CD8-positive, alpha-beta memory T cell (primary cell): ENCODE measurements at regions not wholly inside any gene's neighbourhood (a gene's known extent, or its start where the extent isn't known, plus 50 kb on each side); places are given as distances from the start of the nearest gene placed in this dataset.
"Not testable (repeated sequence)": the region's sequence is repeated elsewhere in the genome, so short reads cannot be mapped to it uniquely, and the experiment has no call there.

Experiments used
- CTCF ChIA-PET: fragments of 350-600 bp; sonication (Branson Sonifier 250); formaldehyde crosslinking; loops from one replicate; lab custom pipeline; 2021; ENCODE audit warnings: antibody characterized with exemption; lab: Charles Lee
- POLR2A ChIA-PET: fragments of 350-600 bp; sonication (Branson Sonifier 250); formaldehyde crosslinking; loops from one replicate; lab custom pipeline; 2021; ENCODE audit warnings: antibody characterized with exemption; lab: Charles Lee
- DNase-seq, 5 donors: peaks; one replicate each; pipeline versions ENCODE4 v3.0.0 to v3.0.0-alpha.2; 2020 to 2022; ENCODE audit warnings: mixed read lengths in 1 of 5
- H3K27ac ChIP-seq: one replicate; pipeline ENCODE4 v1.7.0; 2013; ENCODE audit warnings: low read depth, mild to moderate bottlenecking, low read length, moderate library complexity
- H3K27me3 ChIP-seq: 2 replicates; pipeline ENCODE4 v1.7.0; 2013; ENCODE audit warnings: low read length, mild to moderate bottlenecking; ENCODE audit not compliant: insufficient read depth, poor library complexity, severe bottlenecking
- H3K36me3 ChIP-seq: 2 replicates; pipeline ENCODE4 v1.7.0; 2013; ENCODE audit warnings: mild to moderate bottlenecking, low read length, moderate library complexity; ENCODE audit not compliant: insufficient read depth
- H3K4me1 ChIP-seq: 2 replicates; pipeline ENCODE4 v1.7.0; 2013; ENCODE audit warnings: mild to moderate bottlenecking, low read length, moderate library complexity; ENCODE audit not compliant: insufficient read depth
- H3K4me3 ChIP-seq: 2 replicates; pipeline ENCODE4 v1.7.0; 2013; ENCODE audit warnings: mild to moderate bottlenecking, low read length
- H3K9me3 ChIP-seq: 2 replicates; pipeline ENCODE4 v1.7.0; 2013; ENCODE audit warnings: mild to moderate bottlenecking, low read length
- H3K27ac Mint-ChIP-seq, 8 donors: one replicate each; pipeline ENCODE4 v1.8.0; 2020 to 2021; ENCODE audit warnings: mixed read lengths in 8 of 8, mild to moderate bottlenecking in 6 of 8, inconsistent platforms in 3 of 8, moderate library complexity in 3 of 8
- H3K27me3 Mint-ChIP-seq, 2 donors: one replicate each; pipeline ENCODE4 v1.8.0; 2020 to 2021; ENCODE audit warnings: mixed read lengths in 2 of 2, mild to moderate bottlenecking in 1 of 2, moderate library complexity in 1 of 2
- H3K36me3 Mint-ChIP-seq, 3 donors: one replicate each; pipeline ENCODE4 v1.8.0; 2020 to 2021; ENCODE audit warnings: mixed read lengths in 3 of 3, inconsistent platforms in 1 of 3, mild to moderate bottlenecking in 1 of 3
- H3K4me1 Mint-ChIP-seq, 3 donors: one replicate each; pipeline ENCODE4 v1.8.0; 2020 to 2021; ENCODE audit warnings: mixed read lengths in 3 of 3, inconsistent platforms in 1 of 3, mild to moderate bottlenecking in 1 of 3
- H3K4me3 Mint-ChIP-seq, 7 donors: one replicate each; pipeline ENCODE4 v1.8.0; 2020 to 2021; ENCODE audit warnings: mixed read lengths in 7 of 7, mild to moderate bottlenecking in 6 of 7, moderate library complexity in 4 of 7, inconsistent platforms in 2 of 7
- H3K9me3 Mint-ChIP-seq, 5 donors: one replicate each; pipeline ENCODE4 v1.8.0; 2020 to 2022; ENCODE audit warnings: mixed read lengths in 5 of 5, mild to moderate bottlenecking in 3 of 5, moderate library complexity in 2 of 5, inconsistent platforms in 1 of 5

- POLR2A ChIA-PET, H3K27me3 Mint-ChIP-seq, H3K4me1 ChIP-seq, CTCF ChIA-PET, H3K36me3 ChIP-seq, H3K27ac ChIP-seq, H3K4me1 Mint-ChIP-seq, H3K27me3 ChIP-seq, H3K9me3 Mint-ChIP-seq, H3K27ac Mint-ChIP-seq, H3K4me3 ChIP-seq, H3K9me3 ChIP-seq, H3K36me3 Mint-ChIP-seq: not testable (repeated sequence)
- peak overlapping the region in 1 of 7 donors; percentile 69 for H3K4me3 Mint-ChIP-seq
- peak in 1 of 5 donors; percentile 15 for DNase-seq
Observed at GRCh38 chr16:33706845-33707590, 247.6 kb downstream of the TP53TG3F start.

- DNase-seq, H3K9me3 ChIP-seq, H3K27ac ChIP-seq, H3K27me3 ChIP-seq, H3K4me1 ChIP-seq, H3K27me3 Mint-ChIP-seq, H3K27ac Mint-ChIP-seq, POLR2A ChIA-PET, H3K4me3 ChIP-seq, CTCF ChIA-PET, H3K9me3 Mint-ChIP-seq, H3K36me3 Mint-ChIP-seq, H3K4me1 Mint-ChIP-seq, H3K36me3 ChIP-seq: not testable (repeated sequence)
- peak overlapping the region in 2 of 7 donors; percentile 32 to 37 for H3K4me3 Mint-ChIP-seq
Observed at GRCh38 chr16:33707591-33707934, 248.2 kb downstream of the TP53TG3F start.

DNA sequence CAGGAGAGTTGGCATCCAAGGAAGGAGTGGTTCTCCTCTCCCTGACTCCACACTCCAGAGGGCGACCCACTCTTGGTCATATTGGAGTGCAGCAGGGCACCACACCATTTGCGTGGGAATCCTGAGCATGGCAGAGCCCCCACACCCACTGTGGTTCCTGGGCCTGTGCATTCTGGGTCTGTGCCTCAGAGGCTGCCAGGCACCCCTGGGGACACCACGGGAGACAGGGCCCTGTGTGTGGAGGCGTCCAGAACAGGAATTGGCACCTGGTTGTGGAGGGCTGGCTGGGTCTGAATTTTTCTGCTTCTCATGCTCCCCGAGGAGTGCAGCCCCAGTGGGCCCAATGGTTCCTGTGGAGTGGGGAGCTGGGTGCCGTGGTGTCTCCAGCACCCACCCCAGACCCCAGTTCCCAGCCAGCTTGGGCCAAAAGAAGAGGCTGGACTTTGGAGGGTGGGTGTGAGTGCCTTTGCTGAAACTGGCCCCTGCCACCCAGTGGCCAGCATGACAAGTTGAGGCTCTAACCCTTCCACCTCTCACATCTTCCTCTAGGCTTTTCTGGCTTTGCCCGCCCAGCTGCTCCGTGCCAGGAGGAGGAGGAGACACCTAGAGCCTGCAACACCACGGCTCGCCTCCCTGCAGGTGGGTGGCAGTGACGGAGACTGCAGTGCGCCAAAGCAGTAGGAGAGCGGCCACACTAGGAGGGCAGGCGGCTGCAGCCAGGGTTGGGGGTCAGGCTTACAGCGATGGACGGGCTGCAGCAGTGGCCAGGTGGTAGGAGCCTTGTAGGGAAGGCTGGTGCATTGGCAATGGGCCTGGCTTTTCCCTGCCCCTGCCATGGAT lies 250.7 kb downstream of the TP53TG3F start:
- H3K36me3 Mint-ChIP-seq, POLR2A ChIA-PET, H3K27me3 Mint-ChIP-seq, H3K27ac Mint-ChIP-seq, H3K9me3 ChIP-seq, H3K4me1 ChIP-seq, H3K36me3 ChIP-seq, H3K4me1 Mint-ChIP-seq, H3K4me3 Mint-ChIP-seq, CTCF ChIA-PET, H3K27me3 ChIP-seq, H3K27ac ChIP-seq, H3K4me3 ChIP-seq: not testable (repeated sequence)
- DNase-seq = peak in 1 of 5 donors; percentile 33
- peaks cover 0 to 12% (median 3%) of the 10 kb centered on the region in 5 donors for H3K9me3 Mint-ChIP-seq

DNA sequence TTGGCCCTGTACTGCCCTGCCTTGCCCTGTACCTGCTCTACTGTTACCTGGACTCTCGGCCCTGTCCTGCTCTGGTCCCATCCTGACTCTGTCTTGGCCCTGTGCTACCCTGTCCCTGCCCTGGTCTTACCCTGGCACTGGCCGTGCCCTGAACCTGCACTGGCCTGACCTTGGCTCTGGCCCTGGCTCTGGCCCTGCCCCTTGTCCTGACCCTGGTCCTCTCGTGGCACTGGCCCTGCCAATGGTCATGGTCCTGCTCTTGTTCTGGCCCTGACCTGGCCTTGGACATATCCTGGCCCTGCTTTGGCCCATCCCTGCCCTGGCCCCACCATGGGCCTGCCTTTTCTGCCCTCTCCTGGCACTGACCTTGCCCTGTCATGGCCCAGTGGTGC lies 251.3 kb downstream of the TP53TG3F start:
- H3K36me3 Mint-ChIP-seq, H3K27me3 Mint-ChIP-seq, DNase-seq, H3K4me3 Mint-ChIP-seq, H3K27me3 ChIP-seq, H3K4me3 ChIP-seq, H3K4me1 Mint-ChIP-seq, H3K27ac Mint-ChIP-seq, CTCF ChIA-PET, H3K9me3 ChIP-seq, H3K27ac ChIP-seq, POLR2A ChIA-PET, H3K36me3 ChIP-seq, H3K4me1 ChIP-seq: not testable (repeated sequence)
- H3K9me3 Mint-ChIP-seq = peaks cover 0 to 12% (median 3%) of the 10 kb centered on the region in 5 donors

DNA sequence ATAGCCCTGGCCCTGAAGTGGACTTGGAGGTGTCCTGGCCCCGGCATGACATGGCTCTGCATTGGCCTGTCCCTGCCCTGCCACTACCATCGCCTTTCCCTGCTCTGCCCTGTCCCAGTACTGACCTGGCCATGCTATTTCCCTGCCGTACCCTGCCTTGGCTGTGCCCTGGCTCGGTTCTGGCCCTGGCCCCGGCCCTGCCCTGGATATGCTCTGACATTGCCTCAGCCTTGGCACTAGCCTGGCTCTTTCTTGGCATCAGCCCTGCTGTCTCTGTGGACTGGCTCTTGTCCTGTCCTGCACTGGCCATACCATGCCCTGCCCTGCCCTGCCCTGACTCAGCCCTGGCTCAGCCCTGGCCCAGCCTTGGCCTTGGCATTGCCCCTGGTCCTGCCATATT lies 252.2 kb downstream of the TP53TG3F start:
- H3K4me1 Mint-ChIP-seq, H3K4me3 ChIP-seq, H3K36me3 Mint-ChIP-seq, DNase-seq, H3K27ac Mint-ChIP-seq, H3K27ac ChIP-seq, POLR2A ChIA-PET, CTCF ChIA-PET, H3K27me3 Mint-ChIP-seq, H3K4me3 Mint-ChIP-seq, H3K36me3 ChIP-seq, H3K9me3 ChIP-seq, H3K4me1 ChIP-seq, H3K27me3 ChIP-seq: not testable (repeated sequence)
- H3K9me3 Mint-ChIP-seq = peaks cover 0 to 12% (median 3%) of the 10 kb centered on the region in 5 donors

GRCh38 chr16:33712308-33712707 lies 252.9 kb downstream of the TP53TG3F start:
- H3K27ac Mint-ChIP-seq, H3K4me1 Mint-ChIP-seq, H3K9me3 ChIP-seq, POLR2A ChIA-PET, H3K27me3 ChIP-seq, H3K27ac ChIP-seq, CTCF ChIA-PET, H3K36me3 Mint-ChIP-seq, H3K4me1 ChIP-seq, H3K27me3 Mint-ChIP-seq, H3K4me3 Mint-ChIP-seq, H3K36me3 ChIP-seq, H3K4me3 ChIP-seq: not testable (repeated sequence)
- H3K9me3 Mint-ChIP-seq = peaks cover 0 to 12% (median 6%) of the 10 kb centered on the region in 5 donors
- DNase-seq = peak in 1 of 5 donors; percentile 19

GRCh38 chr16:33712851-33713709 lies 253.7 kb downstream of the TP53TG3F start:
- H3K4me3 ChIP-seq, POLR2A ChIA-PET, H3K4me1 ChIP-seq, H3K4me3 Mint-ChIP-seq, CTCF ChIA-PET, H3K27me3 ChIP-seq, H3K4me1 Mint-ChIP-seq, H3K27me3 Mint-ChIP-seq, H3K9me3 ChIP-seq, H3K27ac Mint-ChIP-seq, H3K36me3 ChIP-seq, H3K36me3 Mint-ChIP-seq, H3K27ac ChIP-seq: not testable (repeated sequence)
- H3K9me3 Mint-ChIP-seq = peaks cover 0 to 12% (median 6%) of the 10 kb centered on the region in 5 donors
- DNase-seq = peak in 1 of 5 donors; percentile 26
